HEK293 (cell line): ENCODE measurements at regions not wholly inside any gene's neighbourhood (a gene's known extent, or its start where the extent isn't known, plus 50 kb on each side); places are given as distances from the start of the nearest gene placed in this dataset.
A peak's percentile ranks its signal among the peaks of the same experiment; 100 is the strongest.

Experiments used
- AEBP2 ChIP-seq: fragments of 450-650 bp; formaldehyde crosslinking; IDR thresholded peaks from 2 replicates; pipeline ENCODE4 v1.5.1; 2016; ENCODE audit warnings: missing biosample characterization, missing genetic modification characterization, borderline replicate concordance
- MYNN ChIP-seq: fragments of 450-650 bp; formaldehyde crosslinking; IDR thresholded peaks from 2 replicates; pipeline ENCODE4 v1.5.1; 2016; ENCODE audit warnings: missing biosample characterization, missing genetic modification characterization, borderline replicate concordance
- MZF1 ChIP-seq: fragments of 450-650 bp; formaldehyde crosslinking; IDR thresholded peaks from 2 replicates; pipeline ENCODE4 v1.5.1; 2017; ENCODE audit warnings: missing biosample characterization, missing genetic modification characterization, borderline replicate concordance
- OSR2 ChIP-seq: fragments of 450-650 bp; formaldehyde crosslinking; IDR thresholded peaks from 2 replicates; pipeline ENCODE4 v1.5.1; 2016; ENCODE audit warnings: missing biosample characterization, missing genetic modification characterization
- REPIN1 ChIP-seq: fragments of 450-650 bp; formaldehyde crosslinking; IDR thresholded peaks from 2 replicates; pipeline ENCODE4 v1.5.1; 2017; ENCODE audit warnings: missing biosample characterization, missing genetic modification characterization, low read depth
- TCF7L2 ChIP-seq: IDR thresholded peaks from 2 replicates; pipeline ENCODE4 v1.6.1; 2011; ENCODE audit warnings: low read depth, mild to moderate bottlenecking, inconsistent platforms, low read length, moderate library complexity, borderline replicate concordance
- ZBTB6 ChIP-seq: fragments of 450-650 bp; formaldehyde crosslinking; IDR thresholded peaks from 2 replicates; pipeline ENCODE4 v1.5.1; 2017; ENCODE audit warnings: missing biosample characterization, missing genetic modification characterization
- ZBTB8A ChIP-seq: fragments of 450-650 bp; formaldehyde crosslinking; IDR thresholded peaks from 2 replicates; pipeline ENCODE4 v1.5.1; 2016; ENCODE audit warnings: missing biosample characterization, missing genetic modification characterization
- ZFP41 ChIP-seq: fragments of 450-650 bp; formaldehyde crosslinking; IDR thresholded peaks from 2 replicates; pipeline ENCODE4 v1.5.1; 2016; ENCODE audit warnings: missing biosample characterization, missing genetic modification characterization, borderline replicate concordance
- ZIC2 ChIP-seq: fragments of 450-650 bp; formaldehyde crosslinking; IDR thresholded peaks from 2 replicates; pipeline ENCODE4 v1.5.1; 2016; ENCODE audit warnings: missing biosample characterization, missing genetic modification characterization
- ZNF155 ChIP-seq: fragments of 450-650 bp; formaldehyde crosslinking; IDR thresholded peaks from 2 replicates; pipeline ENCODE4 v1.5.1; 2016; ENCODE audit warnings: missing biosample characterization, missing genetic modification characterization
- ZNF157 ChIP-seq: fragments of 450-650 bp; formaldehyde crosslinking; IDR thresholded peaks from 2 replicates; pipeline ENCODE4 v1.5.1; 2016; ENCODE audit warnings: missing biosample characterization, missing genetic modification characterization
- ZNF239 ChIP-seq: fragments of 450-650 bp; formaldehyde crosslinking; IDR thresholded peaks from 2 replicates; pipeline ENCODE4 v1.5.1; 2016; ENCODE audit warnings: missing biosample characterization, missing genetic modification characterization
- ZNF266 ChIP-seq: fragments of 450-650 bp; formaldehyde crosslinking; IDR thresholded peaks from 2 replicates; pipeline ENCODE4 v1.5.1; 2016; ENCODE audit warnings: missing biosample characterization, missing genetic modification characterization, low read depth
- ZNF324 ChIP-seq: fragments of 450-650 bp; formaldehyde crosslinking; IDR thresholded peaks from 2 replicates; pipeline ENCODE4 v1.5.1; 2016; ENCODE audit warnings: missing biosample characterization, missing genetic modification characterization
- ZNF341 ChIP-seq: fragments of 450-650 bp; formaldehyde crosslinking; IDR thresholded peaks from 2 replicates; pipeline ENCODE4; 2016; ENCODE audit warnings: low read depth, missing biosample characterization, missing genetic modification characterization
- ZNF423 ChIP-seq: fragments of 450-650 bp; formaldehyde crosslinking; IDR thresholded peaks from 2 replicates; pipeline ENCODE4 v1.5.1; 2016; ENCODE audit warnings: missing biosample characterization, missing genetic modification characterization
- ZNF513 ChIP-seq: fragments of 450-650 bp; IDR thresholded peaks from 2 replicates; pipeline ENCODE4 v1.5.1; 2018; ENCODE audit warnings: missing biosample characterization, missing genetic modification characterization
- ZNF610 ChIP-seq: fragments of 450-650 bp; formaldehyde crosslinking; IDR thresholded peaks from 2 replicates; pipeline ENCODE4 v1.5.1; 2016; ENCODE audit warnings: missing biosample characterization, missing genetic modification characterization, borderline replicate concordance
- ZNF629 ChIP-seq: fragments of 450-650 bp; formaldehyde crosslinking; IDR thresholded peaks from 2 replicates; pipeline ENCODE4 v1.5.1; 2017; ENCODE audit warnings: missing biosample characterization, missing genetic modification characterization
- ZNF664 ChIP-seq: fragments of 450-650 bp; formaldehyde crosslinking; IDR thresholded peaks from 2 replicates; pipeline ENCODE4 v1.5.1; 2016; ENCODE audit warnings: missing biosample characterization, missing genetic modification characterization
- ZNF707 ChIP-seq: fragments of 450-650 bp; formaldehyde crosslinking; IDR thresholded peaks from 2 replicates; pipeline ENCODE4 v1.5.1; 2016; ENCODE audit warnings: missing biosample characterization, missing genetic modification characterization
- ZNF785 ChIP-seq: fragments of 450-650 bp; formaldehyde crosslinking; IDR thresholded peaks from 2 replicates; pipeline ENCODE4 v1.5.1; 2016; ENCODE audit warnings: missing biosample characterization, missing genetic modification characterization
- ZSCAN30 ChIP-seq: fragments of 450-650 bp; IDR thresholded peaks from 2 replicates; pipeline ENCODE4 v1.5.1; 2018; ENCODE audit warnings: missing biosample characterization, mild to moderate bottlenecking, missing genetic modification characterization, moderate library complexity
- TF ChIP-seq, protein P1 (sequence below): fragments of 450-650 bp; formaldehyde crosslinking; IDR thresholded peaks from 2 replicates; pipeline ENCODE4 v1.5.1; 2017; ENCODE audit warnings: missing biosample characterization, missing genetic modification characterization

DNA sequence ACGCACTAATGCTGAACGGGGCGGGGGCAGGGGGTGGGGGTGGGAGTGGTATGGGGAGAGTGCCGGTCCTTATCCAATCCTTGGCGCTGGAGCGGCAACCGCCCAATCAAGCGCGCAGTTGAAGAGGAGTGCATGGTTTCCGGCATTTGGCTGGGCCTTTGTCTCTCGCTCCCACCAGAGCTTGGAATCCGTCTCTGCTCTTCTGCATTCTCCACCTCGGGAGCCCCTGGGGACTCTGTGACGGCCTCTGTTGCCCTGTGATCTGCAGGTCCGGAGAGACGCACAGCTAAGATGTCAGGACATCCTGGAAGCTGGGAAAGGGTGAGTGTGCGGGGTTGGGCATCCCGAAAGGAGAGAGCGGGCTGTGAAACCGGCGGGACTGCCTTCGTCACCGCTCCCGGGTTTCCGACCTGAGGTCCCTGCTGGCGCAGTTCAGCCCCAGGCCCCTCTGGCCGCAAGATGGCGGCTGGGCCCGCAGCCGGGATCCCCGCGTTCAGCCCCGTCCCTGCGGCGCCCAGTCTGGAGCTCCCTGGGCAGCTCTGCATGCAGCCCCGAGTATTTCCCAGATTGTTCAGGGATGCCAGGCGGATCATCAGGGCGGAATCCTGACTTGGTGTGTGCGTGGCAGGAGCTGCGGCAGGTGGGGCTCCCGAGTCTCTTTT is 53.6 kb upstream of the ZNF254 start (continued):
- TF ChIP-seq ZNF341 (tag by site-specific recombination) (0 out of 2 replicates have a peak, but pooled peaks have one; percentile 29), ZIC2 (tag by site-specific recombination) (peak; percentile 43; the same call in 1 of the 2 replicates), ZNF266 (no peak), ZBTB8A (tag by site-specific recombination) (peak; percentile 33; the same call in 1 of the 2 replicates), ZNF239 (tag by site-specific recombination) (no peak), TCF7L2 (no peak), ZNF513 (tag by site-specific recombination) (no peak), ZNF157 (tag by site-specific recombination) (no peak), ZNF423 (tag by site-specific recombination) (no peak), ZNF629 (tag by site-specific recombination) (peak; percentile 61), ZNF707 (tag by site-specific recombination) (no peak), ZNF324 (0 out of 2 replicates have a peak, but pooled peaks have one; percentile 25), ZNF155 (no peak), AEBP2 (no peak), ZBTB6 (tag by site-specific recombination) (no peak), ZNF664 (no peak), ZNF610 (tag by site-specific recombination) (no peak), ZFP41 (tag by site-specific recombination) (no peak), OSR2 (tag by site-specific recombination) (no peak), REPIN1 (no peak), ZNF785 (no peak), MZF1 (no peak), MYNN (tag by site-specific recombination) (no peak), ZSCAN30 (no peak)
- TF ChIP-seq, protein P1, sequence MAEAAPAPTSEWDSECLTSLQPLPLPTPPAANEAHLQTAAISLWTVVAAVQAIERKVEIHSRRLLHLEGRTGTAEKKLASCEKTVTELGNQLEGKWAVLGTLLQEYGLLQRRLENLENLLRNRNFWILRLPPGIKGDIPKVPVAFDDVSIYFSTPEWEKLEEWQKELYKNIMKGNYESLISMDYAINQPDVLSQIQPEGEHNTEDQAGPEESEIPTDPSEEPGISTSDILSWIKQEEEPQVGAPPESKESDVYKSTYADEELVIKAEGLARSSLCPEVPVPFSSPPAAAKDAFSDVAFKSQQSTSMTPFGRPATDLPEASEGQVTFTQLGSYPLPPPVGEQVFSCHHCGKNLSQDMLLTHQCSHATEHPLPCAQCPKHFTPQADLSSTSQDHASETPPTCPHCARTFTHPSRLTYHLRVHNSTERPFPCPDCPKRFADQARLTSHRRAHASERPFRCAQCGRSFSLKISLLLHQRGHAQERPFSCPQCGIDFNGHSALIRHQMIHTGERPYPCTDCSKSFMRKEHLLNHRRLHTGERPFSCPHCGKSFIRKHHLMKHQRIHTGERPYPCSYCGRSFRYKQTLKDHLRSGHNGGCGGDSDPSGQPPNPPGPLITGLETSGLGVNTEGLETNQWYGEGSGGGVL (tag by site-specific recombination): 0 out of 2 replicates have a peak, but pooled peaks have one; percentile 14
